A673 (cell line): ENCODE measurements at regions not wholly inside any gene's neighbourhood (a gene's known extent, or its start where the extent isn't known, plus 50 kb on each side); places are given as distances from the start of the nearest gene placed in this dataset.

Experiments
- EZH2 ChIP-seq: fragments of 200-600 bp; sonication (generic); IDR thresholded peaks from 2 replicates; pipeline ENCODE4 v1.6.1; 2017; ENCODE audit warnings: borderline replicate concordance, low read depth, mild to moderate bottlenecking, mixed read lengths, antibody characterized with exemption, low read length; ENCODE audit not compliant: poor library complexity, severe bottlenecking
- TF ChIP-seq, protein P1 (sequence below): fragments of 300-800, 200-600 bp; sonication (generic); conservative IDR thresholded peaks from 2 replicates; pipeline ENCODE4 v1.5.1; 2017; ENCODE audit warnings: low read depth, mild to moderate bottlenecking, antibody characterized with exemption, low read length, moderate library complexity, mixed read lengths

DNA sequence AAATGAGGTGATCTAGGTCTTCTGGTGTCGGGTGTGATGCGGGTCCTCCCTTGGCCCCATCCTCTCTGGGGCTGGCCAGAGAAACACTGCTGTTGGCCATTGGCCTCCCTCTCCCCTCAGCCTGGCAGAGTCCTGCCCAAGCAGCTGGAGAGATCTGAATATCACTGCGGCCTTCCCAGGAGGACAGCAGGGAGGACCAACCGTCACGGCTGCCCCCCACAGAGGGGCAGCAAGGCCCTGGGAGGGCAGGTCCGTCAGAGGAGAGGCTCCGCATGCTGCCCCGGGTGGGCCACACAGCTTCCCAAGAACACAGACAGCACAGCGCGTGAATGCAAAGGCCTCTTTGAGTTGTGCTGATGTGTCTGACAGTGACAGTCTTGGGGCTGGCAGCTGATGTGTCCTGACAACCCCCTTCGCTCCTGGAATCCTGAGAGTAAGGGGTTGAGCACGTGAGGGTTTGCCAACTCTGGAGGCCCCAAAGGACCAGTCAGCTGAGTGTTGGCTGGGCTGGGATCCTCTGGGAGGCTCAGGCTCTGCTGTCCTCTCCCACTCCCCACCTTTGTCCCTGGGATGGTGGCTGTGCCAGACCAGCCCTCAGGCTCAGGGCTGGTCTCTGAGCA is 132.5 kb upstream of the UNC5B start:
- TF ChIP-seq, protein P1, sequence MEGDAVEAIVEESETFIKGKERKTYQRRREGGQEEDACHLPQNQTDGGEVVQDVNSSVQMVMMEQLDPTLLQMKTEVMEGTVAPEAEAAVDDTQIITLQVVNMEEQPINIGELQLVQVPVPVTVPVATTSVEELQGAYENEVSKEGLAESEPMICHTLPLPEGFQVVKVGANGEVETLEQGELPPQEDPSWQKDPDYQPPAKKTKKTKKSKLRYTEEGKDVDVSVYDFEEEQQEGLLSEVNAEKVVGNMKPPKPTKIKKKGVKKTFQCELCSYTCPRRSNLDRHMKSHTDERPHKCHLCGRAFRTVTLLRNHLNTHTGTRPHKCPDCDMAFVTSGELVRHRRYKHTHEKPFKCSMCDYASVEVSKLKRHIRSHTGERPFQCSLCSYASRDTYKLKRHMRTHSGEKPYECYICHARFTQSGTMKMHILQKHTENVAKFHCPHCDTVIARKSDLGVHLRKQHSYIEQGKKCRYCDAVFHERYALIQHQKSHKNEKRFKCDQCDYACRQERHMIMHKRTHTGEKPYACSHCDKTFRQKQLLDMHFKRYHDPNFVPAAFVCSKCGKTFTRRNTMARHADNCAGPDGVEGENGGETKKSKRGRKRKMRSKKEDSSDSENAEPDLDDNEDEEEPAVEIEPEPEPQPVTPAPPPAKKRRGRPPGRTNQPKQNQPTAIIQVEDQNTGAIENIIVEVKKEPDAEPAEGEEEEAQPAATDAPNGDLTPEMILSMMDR, result no peak
- TF ChIP-seq EZH2, result no peak
